ENCODE measurements at regions not wholly inside any gene's neighbourhood (a gene's known extent, or its start where the extent isn't known, plus 50 kb on each side); places are given as distances from the start of the nearest gene placed in this dataset.

DNA sequence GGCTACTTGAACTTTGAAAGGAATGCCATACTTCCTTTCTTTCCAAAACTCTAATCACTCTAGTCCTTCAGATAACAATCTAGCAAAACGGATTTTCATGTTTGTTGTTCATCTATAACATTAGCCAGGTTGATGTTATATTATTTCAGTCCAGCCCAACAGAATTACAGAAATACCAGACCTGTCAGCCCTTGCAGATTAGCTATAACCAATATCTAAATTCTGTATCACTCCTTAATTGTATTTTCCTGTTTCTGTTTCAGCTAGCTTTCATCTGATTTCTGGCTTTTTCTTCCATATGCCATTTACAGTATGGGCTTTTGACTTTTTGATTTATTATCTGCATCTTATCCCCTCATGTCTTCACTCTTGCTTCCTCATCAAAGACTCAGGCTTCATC is 479.8 kb upstream of the CDH8 start:
- intact Hi-C loops (cut with DNase I; ENCODE audit: low total_unique reads), result no loop called here
- H3K27ac ChIP-seq, result no peak overlapping the region
- no peaks in the 10 kb centered on the region for H3K9me3 ChIP-seq
- 3 to 41% (median 27%) methylated on average over 1 of the region's 1 CpG for WGBS, 5 donors
- no peaks in the 10 kb centered on the region for H3K27me3 ChIP-seq
- H3K4me1 ChIP-seq, result no peaks in the 10 kb centered on the region
- no peaks in the 10 kb centered on the region for H3K36me3 ChIP-seq
- DNase-seq, result no peak
- H3K4me3 ChIP-seq, result no peak overlapping the region
- no peak for TF ChIP-seq EP300 (IDR thresholded peaks at IDR 0.05)
- no peak for TF ChIP-seq POLR2A (IDR thresholded peaks at IDR 0.05)
- TF ChIP-seq POLR2AphosphoS5 (IDR thresholded peaks at IDR 0.05), result no peak
- TF ChIP-seq, protein P1, sequence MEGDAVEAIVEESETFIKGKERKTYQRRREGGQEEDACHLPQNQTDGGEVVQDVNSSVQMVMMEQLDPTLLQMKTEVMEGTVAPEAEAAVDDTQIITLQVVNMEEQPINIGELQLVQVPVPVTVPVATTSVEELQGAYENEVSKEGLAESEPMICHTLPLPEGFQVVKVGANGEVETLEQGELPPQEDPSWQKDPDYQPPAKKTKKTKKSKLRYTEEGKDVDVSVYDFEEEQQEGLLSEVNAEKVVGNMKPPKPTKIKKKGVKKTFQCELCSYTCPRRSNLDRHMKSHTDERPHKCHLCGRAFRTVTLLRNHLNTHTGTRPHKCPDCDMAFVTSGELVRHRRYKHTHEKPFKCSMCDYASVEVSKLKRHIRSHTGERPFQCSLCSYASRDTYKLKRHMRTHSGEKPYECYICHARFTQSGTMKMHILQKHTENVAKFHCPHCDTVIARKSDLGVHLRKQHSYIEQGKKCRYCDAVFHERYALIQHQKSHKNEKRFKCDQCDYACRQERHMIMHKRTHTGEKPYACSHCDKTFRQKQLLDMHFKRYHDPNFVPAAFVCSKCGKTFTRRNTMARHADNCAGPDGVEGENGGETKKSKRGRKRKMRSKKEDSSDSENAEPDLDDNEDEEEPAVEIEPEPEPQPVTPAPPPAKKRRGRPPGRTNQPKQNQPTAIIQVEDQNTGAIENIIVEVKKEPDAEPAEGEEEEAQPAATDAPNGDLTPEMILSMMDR (IDR thresholded peaks at IDR 0.05), result no peak

GRCh38 chr16:62503073-62503472 is 466.8 kb upstream of the CDH8 start:
- no peaks in the 10 kb centered on the region for H3K27me3 ChIP-seq
- intact Hi-C loops (cut with DNase I; ENCODE audit: low total_unique reads), result no loop called here
- no peaks in the 10 kb centered on the region for H3K36me3 ChIP-seq
- no peak overlapping the region for H3K4me3 ChIP-seq
- TF ChIP-seq POLR2AphosphoS5 (IDR thresholded peaks at IDR 0.05), result no peak
- TF ChIP-seq, protein P1 (IDR thresholded peaks at IDR 0.05), result no peak
- no peak for TF ChIP-seq EP300 (IDR thresholded peaks at IDR 0.05)
- TF ChIP-seq POLR2A (IDR thresholded peaks at IDR 0.05), result no peak
- 60 to 80% (median 76%) methylated on average over 3 of the region's 3 CpGs for WGBS, 5 donors
- no peaks in the 10 kb centered on the region for H3K9me3 ChIP-seq
- no peak for DNase-seq
- H3K27ac ChIP-seq, result no peak overlapping the region
- no peaks in the 10 kb centered on the region for H3K4me1 ChIP-seq

DNA sequence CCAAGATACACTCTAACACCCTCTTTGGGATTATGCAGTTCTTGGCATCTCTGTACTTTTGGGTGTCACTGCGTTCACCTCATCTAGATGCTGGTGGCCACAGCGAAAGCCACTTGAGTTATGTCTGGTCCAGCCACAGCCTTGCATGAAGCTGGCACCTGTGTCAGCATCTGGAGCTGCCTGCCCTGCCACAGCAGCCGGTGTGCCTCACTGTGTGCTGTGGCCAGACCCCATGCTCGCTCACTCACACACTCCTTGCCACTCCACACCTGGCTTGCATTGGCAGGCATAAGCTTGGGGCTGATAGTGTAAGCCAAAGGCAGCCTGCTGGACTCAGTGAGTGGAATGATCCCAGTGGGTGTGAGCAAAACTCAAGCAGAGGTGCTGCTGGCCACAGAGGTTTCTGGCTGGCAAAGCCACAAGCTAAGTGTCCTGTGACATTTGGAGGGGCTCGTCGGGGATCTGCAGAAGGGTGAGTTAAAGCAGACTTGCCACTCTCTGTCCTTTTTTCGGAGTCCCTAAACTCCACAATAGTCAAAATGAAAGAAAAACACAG is 442.7 kb upstream of the CDH8 start:
- Histone ChIP-seq H3K27ac (no peak overlapping the region), H3K36me3 (no peaks in the 10 kb centered on the region), H3K27me3 (no peaks in the 10 kb centered on the region), H3K4me1 (no peaks in the 10 kb centered on the region), H3K9me3 (peaks cover 4 to 36% (median 20%) of the 10 kb centered on the region in 4 donors), H3K4me3 (no peak overlapping the region)
- WGBS, 5 donors, result 85 to 98% (median 92%) methylated on average over 6 to 7 of the region's 7 CpGs
- intact Hi-C loops (cut with DNase I; ENCODE audit: low total_unique reads), result no loop called here
- no peak for DNase-seq
- TF ChIP-seq POLR2A (IDR thresholded peaks at IDR 0.05), result no peak
- TF ChIP-seq, protein P1 (IDR thresholded peaks at IDR 0.05), result no peak
- no peak for TF ChIP-seq POLR2AphosphoS5 (IDR thresholded peaks at IDR 0.05)
- TF ChIP-seq EP300 (IDR thresholded peaks at IDR 0.05), result no peak

DNA sequence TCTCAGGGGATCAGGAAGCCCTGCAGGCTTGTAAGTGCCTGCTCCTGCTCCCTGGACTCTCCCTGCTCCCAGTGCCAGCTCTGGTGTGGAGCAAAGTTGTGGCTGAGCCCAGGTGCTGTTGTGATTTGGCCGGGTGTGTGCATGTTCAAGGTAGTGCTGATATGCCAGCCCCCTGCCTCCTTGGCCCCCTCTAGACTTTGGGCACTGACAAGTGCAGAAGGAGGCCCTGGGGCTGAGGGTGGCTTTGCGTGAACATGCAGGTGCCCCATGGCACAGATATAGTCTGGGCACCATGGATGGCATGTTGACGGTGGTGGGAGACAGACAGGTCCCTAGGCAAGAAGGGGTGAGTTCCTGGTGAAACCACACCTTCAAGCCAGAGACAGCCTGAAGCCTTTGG is 441.6 kb upstream of the CDH8 start:
- intact Hi-C loops (cut with DNase I; ENCODE audit: low total_unique reads), result no loop called here

More for the DNA sequence above, 441.6 kb upstream of the CDH8 start:
- 90 to 100% (median 94%) methylated on average over 2 to 3 of the region's 3 CpGs for WGBS, 5 donors
- H3K27me3 ChIP-seq, result no peaks in the 10 kb centered on the region
- no peak overlapping the region for H3K4me3 ChIP-seq
- H3K9me3 ChIP-seq, result peaks cover 4 to 44% (median 23%) of the 10 kb centered on the region in 4 donors
- H3K36me3 ChIP-seq, result no peaks in the 10 kb centered on the region
- TF ChIP-seq, protein P1 (IDR thresholded peaks at IDR 0.05), result no peak
- TF ChIP-seq EP300 (IDR thresholded peaks at IDR 0.05) (no peak), POLR2A (IDR thresholded peaks at IDR 0.05) (no peak)
- no peak overlapping the region for H3K27ac ChIP-seq
- no peaks in the 10 kb centered on the region for H3K4me1 ChIP-seq
- DNase-seq, result no peak

Data from stomach (tissue), 8 donors.